Tibial nerve (tissue), 4 donors: ENCODE measurements at regions not wholly inside any gene's neighbourhood (a gene's known extent, or its start where the extent isn't known, plus 50 kb on each side); places are given as distances from the start of the nearest gene placed in this dataset.

Experiments used
- CTCF ChIP-seq, 5 experiments: fragments of 200-600 bp in 3 of 5; fragments of 450-650 bp in 2 of 5; sonication (generic) in 3 of 5; IDR thresholded peaks; one replicate each; pipeline ENCODE4 v1.5.1; 2016 to 2019; ENCODE audit warnings: antibody characterized with exemption in 5 of 5, mild to moderate bottlenecking in 3 of 5, moderate library complexity in 2 of 5
- EP300 ChIP-seq, 2 donors: sonication (generic); formaldehyde crosslinking; IDR thresholded peaks; one replicate each; pipeline ENCODE4 v1.6.1; 2017; ENCODE audit warnings: antibody characterized with exemption in 2 of 2, mild to moderate bottlenecking in 1 of 2
- POLR2A ChIP-seq, 2 donors: fragments of 450-650 bp; IDR thresholded peaks; one replicate each; pipeline ENCODE4 v1.6.1; 2017; ENCODE audit warnings: antibody characterized with exemption in 2 of 2, mild to moderate bottlenecking in 2 of 2, moderate library complexity in 2 of 2

GRCh38 chr18:75612456-75612855 lies 185.0 kb upstream of the SMIM21 start:
- TF ChIP-seq CTCF (IDR thresholded peaks at IDR 0.05) (no peak), POLR2A (IDR thresholded peaks at IDR 0.05) (no peak), EP300 (IDR thresholded peaks at IDR 0.05) (no peak)
